C4-2B (cell line): ENCODE measurements at regions not wholly inside any gene's neighbourhood (a gene's known extent, or its start where the extent isn't known, plus 50 kb on each side); places are given as distances from the start of the nearest gene placed in this dataset.

Experiments
- ZFX ChIP-seq: fragments of 450-650 bp; IDR thresholded peaks from 2 replicates; pipeline ENCODE4 v1.6.1; 2017
- TF ChIP-seq, protein P1 (sequence below): fragments of 450-650 bp; conservative IDR thresholded peaks from 2 replicates; pipeline ENCODE4 v1.5.1; 2017; ENCODE audit warnings: mild to moderate bottlenecking

DNA sequence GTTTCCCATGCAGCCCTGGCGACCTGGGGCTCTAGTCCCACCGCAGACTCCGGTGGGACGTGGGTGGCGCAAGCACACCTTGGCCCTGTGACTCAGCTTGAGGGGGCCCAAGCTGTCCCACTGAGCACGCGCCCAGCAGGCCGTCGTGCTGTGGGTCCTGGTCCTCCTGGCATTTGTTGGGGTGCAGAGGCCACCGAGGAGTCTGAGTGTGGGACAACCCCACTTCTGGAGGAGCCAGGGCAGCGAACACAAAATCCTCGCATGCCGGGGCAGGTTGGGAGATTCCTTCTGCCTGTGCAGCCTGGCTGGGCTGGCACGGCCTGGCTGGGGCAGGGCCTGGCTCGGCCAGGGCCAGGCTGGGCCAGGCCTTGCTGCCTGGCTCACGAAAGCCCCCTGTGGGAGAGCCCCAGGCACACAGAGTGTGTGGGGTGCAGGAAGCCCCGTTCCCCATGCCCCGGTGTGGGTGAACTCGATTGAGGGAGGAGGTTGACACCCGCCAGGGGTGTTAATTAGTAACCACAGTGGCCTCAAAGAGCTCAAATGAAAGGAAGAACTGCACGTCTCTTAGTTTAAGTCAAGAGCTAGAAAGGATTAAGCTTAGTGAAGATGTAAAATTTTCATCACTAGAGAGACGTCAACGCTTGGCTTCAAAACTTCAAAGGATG is 1808.5 kb upstream of the DEFB115 start:
- TF ChIP-seq, protein P1, sequence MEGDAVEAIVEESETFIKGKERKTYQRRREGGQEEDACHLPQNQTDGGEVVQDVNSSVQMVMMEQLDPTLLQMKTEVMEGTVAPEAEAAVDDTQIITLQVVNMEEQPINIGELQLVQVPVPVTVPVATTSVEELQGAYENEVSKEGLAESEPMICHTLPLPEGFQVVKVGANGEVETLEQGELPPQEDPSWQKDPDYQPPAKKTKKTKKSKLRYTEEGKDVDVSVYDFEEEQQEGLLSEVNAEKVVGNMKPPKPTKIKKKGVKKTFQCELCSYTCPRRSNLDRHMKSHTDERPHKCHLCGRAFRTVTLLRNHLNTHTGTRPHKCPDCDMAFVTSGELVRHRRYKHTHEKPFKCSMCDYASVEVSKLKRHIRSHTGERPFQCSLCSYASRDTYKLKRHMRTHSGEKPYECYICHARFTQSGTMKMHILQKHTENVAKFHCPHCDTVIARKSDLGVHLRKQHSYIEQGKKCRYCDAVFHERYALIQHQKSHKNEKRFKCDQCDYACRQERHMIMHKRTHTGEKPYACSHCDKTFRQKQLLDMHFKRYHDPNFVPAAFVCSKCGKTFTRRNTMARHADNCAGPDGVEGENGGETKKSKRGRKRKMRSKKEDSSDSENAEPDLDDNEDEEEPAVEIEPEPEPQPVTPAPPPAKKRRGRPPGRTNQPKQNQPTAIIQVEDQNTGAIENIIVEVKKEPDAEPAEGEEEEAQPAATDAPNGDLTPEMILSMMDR: no peak
- TF ChIP-seq ZFX: no peak
